GM04503 (cell line): ENCODE measurements at regions not wholly inside any gene's neighbourhood (a gene's known extent, or its start where the extent isn't known, plus 50 kb on each side); places are given as distances from the start of the nearest gene placed in this dataset.

Experiments
- DNase-seq: peaks from one replicate; pipeline ENCODE4 v3.0.0-alpha.2; 2012; ENCODE audit warnings: low read depth

DNA sequence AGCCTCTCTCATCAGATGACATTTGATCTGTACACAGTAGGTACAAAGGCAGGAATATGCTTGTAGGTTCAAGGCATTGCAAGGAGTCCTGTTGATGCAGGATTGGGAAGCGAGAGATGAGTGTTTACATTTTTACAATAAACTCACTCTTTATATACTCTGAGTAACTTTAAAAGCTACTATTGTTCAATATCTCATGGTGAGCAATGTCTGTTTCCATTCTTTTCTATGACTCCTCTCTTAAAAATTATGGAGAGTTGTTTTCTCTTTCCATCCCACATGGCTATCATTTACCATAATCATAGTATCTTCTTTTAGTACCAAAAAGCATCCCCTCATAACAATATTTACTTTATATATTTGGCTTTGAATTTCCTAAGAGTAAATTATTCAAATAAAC is 314.0 kb upstream of the CDIN1 start:
- DNase-seq = no peak

DNA sequence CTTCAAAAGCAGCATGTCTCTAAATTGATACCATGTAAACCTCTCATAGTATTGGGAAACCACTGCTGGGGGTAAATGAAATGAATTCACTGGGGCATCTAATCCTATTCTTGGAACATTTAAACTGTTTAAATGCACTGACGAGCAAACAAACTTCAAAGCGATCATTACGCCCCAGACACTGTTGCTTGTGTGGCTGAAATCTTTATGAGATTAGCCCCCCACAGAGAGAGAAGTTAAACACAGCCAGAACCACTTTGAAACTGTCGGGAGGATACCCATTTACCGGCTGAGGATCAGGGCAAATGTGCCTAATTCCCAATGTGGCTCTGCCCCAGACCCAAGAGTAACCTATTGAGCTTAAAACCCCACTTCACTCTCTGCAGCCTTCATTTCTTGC is 308.4 kb upstream of the CDIN1 start:
- no peak for DNase-seq

DNA sequence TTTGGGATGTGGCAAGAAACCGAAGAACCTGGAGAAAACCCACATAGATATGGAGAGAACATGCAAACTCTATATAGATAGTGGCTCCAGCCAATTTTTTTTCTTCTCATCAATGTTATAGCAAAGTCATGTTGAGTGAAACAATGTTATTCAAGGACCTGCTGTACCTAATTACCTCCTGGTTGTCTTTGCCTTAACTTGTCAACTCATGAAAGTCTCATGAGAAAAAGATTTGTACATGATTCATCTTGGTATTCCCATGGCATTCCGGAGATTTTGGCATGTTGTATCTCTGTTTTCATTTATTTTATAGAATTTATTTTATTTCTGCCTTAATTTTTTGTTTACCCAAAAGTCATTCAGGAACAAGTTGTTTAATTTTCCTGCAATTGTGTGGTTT is 303.8 kb upstream of the CDIN1 start:
- no peak for DNase-seq

GRCh38 chr15:36278219-36278618 is 301.2 kb upstream of the CDIN1 start:
- DNase-seq = no peak

GRCh38 chr15:36282821-36283220 is 296.6 kb upstream of the CDIN1 start:
- no peak for DNase-seq

GRCh38 chr15:36284911-36285310 is 294.5 kb upstream of the CDIN1 start:
- DNase-seq = peak; percentile 67

DNA sequence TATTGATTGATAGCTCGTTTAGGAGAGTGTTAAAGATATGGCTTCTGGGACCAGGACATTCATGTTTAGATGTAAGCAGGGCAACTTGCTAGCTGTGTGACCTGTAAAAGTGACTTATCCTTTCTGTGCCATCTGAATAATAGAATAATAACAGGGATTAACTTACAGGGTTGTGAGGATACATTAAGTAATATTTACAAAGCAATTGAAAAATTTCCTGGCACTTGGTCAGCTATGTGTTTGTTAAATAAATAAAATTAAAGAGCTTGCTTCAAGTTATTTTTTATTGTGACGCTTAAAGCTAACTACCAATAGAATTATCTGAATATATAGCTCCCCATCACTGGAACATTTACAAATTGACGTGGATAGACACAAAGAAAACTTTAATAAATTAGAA is 287.9 kb upstream of the CDIN1 start:
- DNase-seq = no peak

DNA sequence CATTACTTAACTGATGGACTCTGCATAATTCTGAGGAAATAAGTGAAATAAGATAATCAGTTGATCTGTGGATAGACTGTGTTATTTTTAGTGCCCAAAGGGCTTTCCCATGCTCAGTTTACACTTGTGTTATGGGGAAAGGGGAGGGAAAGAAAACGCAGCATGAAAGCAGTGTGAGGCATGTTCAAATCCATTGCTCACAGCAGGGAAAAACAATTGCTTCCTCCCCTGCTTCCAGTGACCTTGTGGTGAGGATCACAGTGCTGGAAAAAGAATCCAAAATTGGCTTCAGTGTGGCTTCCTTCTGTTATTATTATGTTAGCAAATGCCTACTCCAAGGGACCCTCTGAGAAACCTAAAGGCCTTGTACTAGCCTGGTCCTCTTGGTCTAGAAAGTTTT is 285.1 kb upstream of the CDIN1 start:
- DNase-seq = no peak

DNA sequence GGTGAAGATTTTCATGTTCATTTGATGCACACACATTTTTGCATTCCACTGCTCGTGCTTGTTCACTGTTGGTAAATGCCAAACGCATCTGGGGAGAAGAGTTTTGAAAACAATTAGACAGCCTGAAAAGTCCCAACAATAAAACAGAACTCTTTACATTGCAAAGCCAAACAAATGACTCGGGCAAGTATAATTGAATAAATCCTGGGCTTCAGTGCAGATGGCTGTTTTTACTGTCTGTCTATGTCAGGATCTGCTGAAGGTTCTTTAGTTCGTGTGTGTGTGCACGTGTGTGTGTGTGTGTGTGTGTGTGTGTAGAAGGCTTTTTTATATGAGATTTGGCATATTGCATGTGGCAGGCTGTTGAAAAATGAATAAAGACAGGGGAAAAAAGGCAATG is 277.5 kb upstream of the CDIN1 start:
- DNase-seq = no peak

DNA sequence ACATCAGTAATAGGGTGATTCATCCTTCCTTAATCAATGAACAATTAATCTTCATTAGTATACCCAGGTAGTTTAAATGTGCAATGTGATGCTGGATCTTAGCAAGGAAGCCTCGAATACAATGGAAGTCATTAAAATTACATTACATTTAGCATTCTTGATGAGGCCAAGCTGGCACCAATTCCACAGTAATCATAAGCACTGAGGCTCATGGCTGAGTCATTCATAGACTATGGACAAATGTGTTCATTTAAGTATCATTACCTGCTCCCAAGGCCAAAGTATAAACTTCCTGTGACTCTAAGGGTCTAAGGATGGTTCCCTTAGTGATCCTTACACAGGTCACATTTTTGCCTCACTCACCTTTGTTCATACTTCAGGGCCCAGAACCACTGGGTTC is 266.4 kb upstream of the CDIN1 start:
- no peak for DNase-seq

DNA sequence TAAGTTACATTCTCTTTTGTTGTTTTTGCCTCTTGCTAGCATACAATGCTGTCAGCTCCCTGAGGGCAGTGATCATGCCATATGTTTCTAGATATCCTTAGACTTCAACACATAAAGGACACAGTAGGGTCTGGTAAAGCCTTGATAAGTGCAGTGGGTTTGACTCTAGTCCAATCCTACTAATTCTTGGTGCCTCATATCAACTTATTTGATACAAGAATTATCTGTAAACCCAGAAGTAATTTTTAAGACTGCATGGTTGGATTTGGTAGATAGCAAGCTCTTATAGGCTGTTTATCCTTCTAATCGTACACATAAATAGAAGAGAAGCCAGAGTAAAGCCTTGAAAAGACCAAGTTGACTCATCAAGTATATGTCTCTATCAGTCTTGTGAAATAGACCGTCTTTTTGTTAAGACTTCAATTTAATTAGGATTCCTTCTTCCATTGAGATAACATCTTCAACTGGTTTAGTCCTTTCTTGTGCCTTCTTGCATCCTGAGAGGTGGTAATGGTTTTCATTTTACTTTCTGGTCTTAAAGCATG is 265.6 kb upstream of the CDIN1 start:
- no peak for DNase-seq

- no peak for DNase-seq
Observed at GRCh38 chr15:36315649-36316048, 263.8 kb upstream of the CDIN1 start.

- no peak for DNase-seq
Observed at GRCh38 chr15:36323615-36324014, 255.8 kb upstream of the CDIN1 start.

DNA sequence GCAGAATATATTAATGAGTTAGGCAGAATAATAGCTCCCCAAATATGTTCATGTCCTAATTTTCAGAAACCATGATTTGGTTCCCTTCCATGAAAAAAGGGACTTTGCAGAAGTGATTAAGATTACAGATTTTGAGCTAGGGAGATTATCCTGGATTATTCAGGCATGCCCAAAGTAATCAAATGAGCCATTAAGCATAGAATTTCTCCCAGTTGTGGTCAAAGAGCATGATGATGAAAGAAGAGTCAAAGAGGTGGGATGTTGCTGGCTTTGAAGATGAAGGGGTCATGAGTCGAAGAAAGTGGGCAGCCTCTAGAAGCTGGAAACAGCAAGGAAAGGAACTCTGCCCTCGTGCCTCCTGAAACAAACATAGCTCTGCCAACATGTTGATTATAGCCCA is 254.2 kb upstream of the CDIN1 start:
- no peak for DNase-seq

DNA sequence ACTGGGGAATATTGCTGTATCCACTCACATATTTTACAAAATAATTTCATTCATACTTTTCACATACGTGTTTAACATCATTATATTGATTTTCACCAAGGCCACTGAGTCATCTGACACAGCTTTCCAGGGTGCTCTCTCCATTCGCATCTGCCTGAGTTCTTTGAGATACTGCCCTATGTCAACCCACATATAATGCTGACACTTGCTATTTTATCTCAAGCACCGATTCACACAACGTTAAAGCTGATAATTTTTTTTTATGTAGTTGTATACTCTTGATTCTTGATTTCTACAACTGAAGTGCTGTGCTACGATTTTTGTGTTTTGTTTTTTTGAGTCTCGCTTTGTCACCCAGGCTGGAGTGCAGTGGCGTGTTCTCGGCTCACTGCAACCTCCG is 249.8 kb upstream of the CDIN1 start:
- DNase-seq = no peak

DNA sequence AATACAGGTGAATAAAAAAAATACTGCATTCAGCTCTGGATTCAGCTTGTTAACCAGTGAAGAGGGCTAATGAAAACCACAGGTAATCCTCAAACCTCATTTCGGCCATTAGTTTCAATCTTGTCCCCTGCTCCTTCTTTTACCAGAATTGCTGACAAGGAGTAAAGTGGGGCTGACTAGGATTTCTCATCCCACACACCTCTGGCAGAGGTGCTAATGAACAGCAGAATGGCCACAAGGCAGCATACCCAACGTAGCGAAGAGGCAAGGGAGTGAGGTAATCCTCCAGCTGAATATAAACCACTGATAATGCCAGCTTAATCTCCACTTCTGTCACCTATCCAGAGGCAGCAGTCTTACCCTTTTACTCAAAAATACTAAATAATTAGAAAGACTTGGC is 248.8 kb upstream of the CDIN1 start:
- DNase-seq = no peak

DNA sequence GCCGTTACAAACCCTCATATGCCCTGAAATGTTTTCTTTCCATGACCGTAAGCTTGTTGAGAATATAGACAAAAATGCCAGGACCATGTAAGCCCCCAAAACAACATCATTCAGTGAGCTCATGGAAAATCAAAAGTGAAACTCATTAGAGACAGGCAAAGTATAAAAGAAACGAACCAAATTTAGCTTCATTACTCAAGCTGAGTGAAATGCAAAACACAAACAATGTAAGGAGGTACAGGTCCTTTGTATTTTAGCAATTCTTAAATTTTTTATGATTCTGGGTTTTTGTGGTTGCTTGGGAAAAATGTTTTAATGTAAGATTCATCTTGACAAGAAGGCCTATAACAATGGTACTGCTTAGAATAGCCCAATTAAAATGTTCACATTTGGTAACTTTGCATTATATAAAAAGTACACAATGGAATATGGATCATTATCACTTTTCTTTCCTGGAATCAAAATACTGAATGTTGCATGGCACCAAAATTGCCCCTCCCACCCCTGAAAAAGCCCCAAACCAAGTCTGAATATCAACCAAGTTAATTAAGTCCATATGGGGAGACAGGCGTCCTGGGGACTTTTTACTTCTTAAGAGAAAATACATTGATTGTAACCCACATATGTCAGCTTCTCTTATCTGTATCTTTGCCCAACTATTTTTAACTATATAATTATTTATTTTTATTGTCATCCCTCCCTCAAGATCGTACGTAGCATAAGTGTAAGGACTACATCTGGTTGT is 247.7 kb upstream of the CDIN1 start:
- peak; percentile 32 for DNase-seq

GRCh38 chr15:36332301-36332700 is 247.1 kb upstream of the CDIN1 start:
- DNase-seq = peak; percentile 16

DNA sequence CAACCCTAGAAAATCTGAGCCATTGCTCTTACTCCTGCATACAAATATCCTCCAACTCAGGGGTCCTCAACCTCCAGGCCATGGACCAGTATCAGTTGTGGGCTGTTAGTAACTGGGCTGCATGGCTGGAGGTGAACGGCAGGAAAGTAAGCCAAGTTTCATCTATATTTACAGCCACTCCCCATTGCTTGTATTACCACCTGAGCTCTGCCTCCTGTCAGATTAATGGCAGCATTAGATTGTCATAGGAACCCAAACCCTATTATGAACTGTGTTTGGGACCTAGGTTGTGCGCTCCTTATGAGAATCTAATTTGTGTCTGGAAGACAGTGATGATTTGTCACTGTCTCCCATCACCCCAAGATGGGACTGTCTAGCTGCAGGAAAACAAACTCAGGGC is 246.5 kb upstream of the CDIN1 start:
- DNase-seq = no peak

DNA sequence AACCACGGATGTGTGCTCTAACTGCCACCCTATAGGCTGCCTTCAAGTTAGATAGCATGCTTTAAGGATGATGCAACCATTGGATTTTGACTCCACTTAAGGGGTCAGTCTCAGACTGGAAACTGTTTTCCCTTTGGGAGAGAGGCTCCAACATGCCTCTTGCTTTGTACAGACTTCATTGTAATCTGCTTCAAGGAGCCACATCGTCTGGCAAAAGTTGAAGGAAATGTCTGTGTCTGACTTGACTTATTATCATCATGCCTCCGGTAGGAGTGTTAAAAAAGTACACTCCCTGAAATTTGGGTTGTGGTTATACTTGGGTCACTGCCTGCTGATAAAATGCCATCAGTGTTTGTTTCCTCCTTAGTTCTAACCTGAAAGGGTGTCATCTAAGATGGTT is 245.4 kb upstream of the CDIN1 start:
- DNase-seq = peak; percentile 20

DNA sequence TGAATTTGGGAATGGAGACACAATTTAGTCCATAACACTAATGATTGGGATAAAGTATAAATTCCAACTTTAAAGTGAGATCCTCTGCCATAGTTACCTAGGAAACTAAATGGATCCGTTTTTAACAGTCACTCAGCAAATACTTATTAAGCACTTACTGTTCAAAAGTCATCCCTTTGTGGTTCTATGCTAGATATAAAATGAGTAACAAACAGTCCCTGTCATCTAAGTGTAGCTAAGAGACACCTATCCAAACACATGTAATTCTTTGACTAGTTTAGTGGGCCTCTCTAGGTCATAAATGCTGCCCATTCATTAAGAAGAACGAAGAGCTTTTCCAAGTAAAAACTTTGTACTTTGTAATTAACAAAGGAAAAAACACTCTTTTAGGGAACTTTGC is 244.2 kb upstream of the CDIN1 start:
- no peak for DNase-seq

GRCh38 chr15:36335659-36336058 is 243.8 kb upstream of the CDIN1 start:
- DNase-seq = no peak

- DNase-seq = no peak
Observed at GRCh38 chr15:36344887-36345286, 234.5 kb upstream of the CDIN1 start.

DNA sequence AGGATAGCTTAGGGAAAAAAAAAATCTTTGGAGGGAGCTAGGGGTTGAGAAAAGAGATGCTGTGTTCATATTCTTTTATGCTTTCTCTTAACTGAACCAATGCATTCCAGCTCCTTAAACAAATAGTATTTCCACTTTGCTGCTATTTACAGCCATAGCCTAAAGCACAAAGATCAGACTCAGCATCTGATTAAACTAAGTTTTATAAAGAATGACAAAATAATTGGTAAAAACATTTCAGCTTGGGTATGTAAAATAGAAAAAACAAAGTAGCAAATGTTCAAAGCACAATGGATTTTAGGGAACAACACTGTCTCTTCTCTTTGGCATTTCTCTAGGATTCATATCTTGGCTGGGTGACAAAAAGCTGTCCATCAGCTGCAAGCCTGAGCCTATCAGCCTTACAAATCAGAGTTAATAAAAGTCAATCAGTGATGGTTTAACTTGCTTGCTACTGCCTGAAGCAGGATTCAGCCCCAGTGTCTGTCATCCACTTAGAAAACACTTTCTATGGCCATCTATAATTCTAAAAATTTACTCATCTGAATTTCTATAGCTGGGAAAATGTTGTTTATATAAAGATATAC is 232.1 kb upstream of the CDIN1 start:
- no peak for DNase-seq
